ENCODE measurements at regions not wholly inside any gene's neighbourhood (a gene's known extent, or its start where the extent isn't known, plus 50 kb on each side); places are given as distances from the start of the nearest gene placed in this dataset.

DNA sequence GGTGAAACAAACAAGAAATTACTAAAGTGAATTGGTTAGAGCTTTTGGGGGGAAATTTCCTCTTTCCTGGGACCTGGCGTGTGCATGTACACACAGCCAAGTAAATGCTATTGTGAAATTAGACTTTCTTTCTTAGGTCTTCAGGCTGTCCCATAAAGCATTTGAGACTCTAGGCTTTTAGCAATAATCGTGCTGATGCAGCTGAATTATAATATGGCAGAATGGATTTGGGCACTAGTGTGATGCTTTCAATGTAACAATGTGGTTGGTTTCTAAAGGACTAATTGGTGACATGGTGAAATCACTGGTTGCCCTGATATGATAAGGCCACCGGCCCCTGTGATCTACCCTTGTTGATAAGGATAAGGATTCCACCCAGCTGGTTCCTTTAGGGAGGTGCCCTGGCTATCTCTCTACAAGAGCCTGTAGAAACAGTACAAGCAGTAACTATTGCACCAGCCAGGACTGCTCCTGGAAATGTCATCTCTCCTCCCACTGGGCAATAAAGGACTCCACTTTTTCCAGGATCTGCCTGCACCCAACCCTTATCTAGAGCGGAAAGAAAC is 164.1 kb downstream of the TFAP2A start:
- TF ChIP-seq, protein P1, sequence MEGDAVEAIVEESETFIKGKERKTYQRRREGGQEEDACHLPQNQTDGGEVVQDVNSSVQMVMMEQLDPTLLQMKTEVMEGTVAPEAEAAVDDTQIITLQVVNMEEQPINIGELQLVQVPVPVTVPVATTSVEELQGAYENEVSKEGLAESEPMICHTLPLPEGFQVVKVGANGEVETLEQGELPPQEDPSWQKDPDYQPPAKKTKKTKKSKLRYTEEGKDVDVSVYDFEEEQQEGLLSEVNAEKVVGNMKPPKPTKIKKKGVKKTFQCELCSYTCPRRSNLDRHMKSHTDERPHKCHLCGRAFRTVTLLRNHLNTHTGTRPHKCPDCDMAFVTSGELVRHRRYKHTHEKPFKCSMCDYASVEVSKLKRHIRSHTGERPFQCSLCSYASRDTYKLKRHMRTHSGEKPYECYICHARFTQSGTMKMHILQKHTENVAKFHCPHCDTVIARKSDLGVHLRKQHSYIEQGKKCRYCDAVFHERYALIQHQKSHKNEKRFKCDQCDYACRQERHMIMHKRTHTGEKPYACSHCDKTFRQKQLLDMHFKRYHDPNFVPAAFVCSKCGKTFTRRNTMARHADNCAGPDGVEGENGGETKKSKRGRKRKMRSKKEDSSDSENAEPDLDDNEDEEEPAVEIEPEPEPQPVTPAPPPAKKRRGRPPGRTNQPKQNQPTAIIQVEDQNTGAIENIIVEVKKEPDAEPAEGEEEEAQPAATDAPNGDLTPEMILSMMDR (IDR thresholded peaks at IDR 0.05): no peak
- TF ChIP-seq POLR2A (IDR thresholded peaks at IDR 0.05) (no peak), POLR2AphosphoS5 (IDR thresholded peaks at IDR 0.05; ENCODE audit: insufficient read depth in 1 of 2, low read depth in 1 of 2) (no peak)

Data from vagina (tissue), 2 donors.